H1 (cell line): ENCODE measurements at regions not wholly inside any gene's neighbourhood (a gene's known extent, or its start where the extent isn't known, plus 50 kb on each side); places are given as distances from the start of the nearest gene placed in this dataset.

Source experiments
- CTCF ChIA-PET: fragments of 300-600 bp; sonication (Branson Sonifier 250); formaldehyde crosslinking; loops from one replicate; lab custom pipeline; 2021; ENCODE audit not compliant: partially characterized antibody; lab: Charles Lee
- POLR2A ChIA-PET: fragments of 300-600 bp; sonication (Branson Sonifier 250); formaldehyde crosslinking; loops from one replicate; lab custom pipeline; 2021; ENCODE audit warnings: inconsistent platforms; ENCODE audit not compliant: partially characterized antibody; lab: Charles Lee
- DNase-seq, 2 experiments: peaks; one replicate each; pipeline versions ENCODE4 v3.0.0 to v3.0.0-alpha.2; 2010 to 2022; ENCODE audit warnings: low spot score in 2 of 2, low read depth in 1 of 2, mixed read lengths in 1 of 2
- FAIRE-seq: peaks from 2 replicates; lab custom pipeline; 2011; peaks lifted over from hg19 to GRCh38; lab: Jason Lieb, UNC
- H2AFZ ChIP-seq: 2 replicates; pipeline ENCODE4 v1.8.1; 2012; ENCODE audit warnings: low read length, inconsistent platforms
- H2AK5ac ChIP-seq: 2 replicates; pipeline ENCODE4 v1.6.1; 2013; ENCODE audit warnings: low read depth, low read length
- H2BK120ac ChIP-seq: replicated peaks from 2 replicates; pipeline ENCODE3; 2013; ENCODE audit warnings: low read depth, low read length, inconsistent platforms
- H2BK12ac ChIP-seq: 2 replicates; pipeline ENCODE4 v1.6.1; 2013; ENCODE audit warnings: low read depth, low read length
- H2BK15ac ChIP-seq: 2 replicates; pipeline ENCODE4 v1.6.1; 2013; ENCODE audit warnings: low read length
- H2BK20ac ChIP-seq: 2 replicates; pipeline ENCODE4 v1.6.1; 2013; ENCODE audit warnings: low read length
- H2BK5ac ChIP-seq: 2 replicates; pipeline ENCODE4 v1.6.1; 2013; ENCODE audit warnings: low read depth, low read length
- H3K14ac ChIP-seq: 2 replicates; pipeline ENCODE4 v1.6.1; 2013; ENCODE audit warnings: inconsistent platforms; ENCODE audit not compliant: insufficient read length
- H3K18ac ChIP-seq: 2 replicates; pipeline ENCODE4 v1.6.1; 2013; ENCODE audit warnings: low read length; ENCODE audit errors: extremely low read depth
- H3K23ac ChIP-seq: 2 replicates; pipeline ENCODE4 v1.6.1; 2013; ENCODE audit warnings: inconsistent platforms; ENCODE audit not compliant: insufficient read length
- H3K23me2 ChIP-seq: 2 replicates; pipeline ENCODE4 v1.6.1; 2013; ENCODE audit warnings: low read depth, low read length
- H3K27ac ChIP-seq: 2 replicates; pipeline ENCODE4 v1.6.1; 2011; ENCODE audit warnings: low read depth, low read length, inconsistent platforms
- H3K27me3 ChIP-seq, 4 experiments: replicated peaks in 1 of 4; 1 replicate in 1 of 4; 2 replicates in 3 of 4; pipeline versions ENCODE4 v1.6.1 to v1.8.1; 2011 to 2013; ENCODE audit warnings: low read length in 3 of 4, mild to moderate bottlenecking in 3 of 4, inconsistent platforms in 2 of 4, mixed read lengths in 2 of 4, moderate library complexity in 1 of 4; ENCODE audit not compliant: control insufficient read depth in 3 of 4, insufficient read depth in 3 of 4; ENCODE audit errors: extremely low read depth in 1 of 4
- H3K36me3 ChIP-seq, 4 experiments: 2 replicates each; pipeline versions ENCODE4 v1.6.1 to v1.8.1; 2011 to 2013; ENCODE audit warnings: mild to moderate bottlenecking in 4 of 4, low read length in 3 of 4, moderate library complexity in 2 of 4, control low read depth in 1 of 4, inconsistent platforms in 1 of 4; ENCODE audit not compliant: insufficient read depth in 4 of 4, control insufficient read depth in 2 of 4
- H3K4ac ChIP-seq: replicated peaks from 2 replicates; pipeline ENCODE3; 2013; ENCODE audit warnings: low read length, low read depth, mixed read lengths, inconsistent platforms; ENCODE audit not compliant: insufficient read length
- H3K4me1 ChIP-seq, 4 experiments: replicated peaks in 1 of 4; 1 replicate in 1 of 4; 2 replicates in 3 of 4; pipeline versions ENCODE4 v1.6.1 to v1.8.1; 2011 to 2013; ENCODE audit warnings: low read length in 3 of 4, inconsistent platforms in 2 of 4, mixed read lengths in 1 of 4; ENCODE audit not compliant: insufficient read depth in 4 of 4, control insufficient read depth in 3 of 4
- H3K4me2 ChIP-seq, 2 experiments: 2 replicates each; pipeline versions ENCODE4 v1.6.1 to v1.8.1; 2011 to 2013; ENCODE audit warnings: low read depth in 2 of 2, low read length in 2 of 2, control low read depth in 1 of 2, inconsistent platforms in 1 of 2, mild to moderate bottlenecking in 1 of 2; ENCODE audit not compliant: insufficient read depth in 1 of 2
- H3K4me3 ChIP-seq, 4 experiments: fragments of 200-600, 300-600 bp in 1 of 4; sonication (generic), shearing (Covaris generic), sonication (Bioruptor Twin) in 1 of 4; 2 replicates each; pipeline versions ENCODE4 v1.5.1 to v1.8.1; 2011 to 2016; ENCODE audit warnings: low read length in 4 of 4, low read depth in 3 of 4, control low read depth in 2 of 4, inconsistent platforms in 2 of 4, mild to moderate bottlenecking in 2 of 4, mixed read lengths in 1 of 4, moderate library complexity in 1 of 4; ENCODE audit not compliant: insufficient read depth in 2 of 4; ENCODE audit errors: extremely low read depth in 1 of 4
- H3K56ac ChIP-seq: replicated peaks from 2 replicates; pipeline ENCODE3; 2013; ENCODE audit warnings: low read depth, mild to moderate bottlenecking, mixed read lengths, low read length, inconsistent platforms; ENCODE audit not compliant: insufficient read length
- H3K79me1 ChIP-seq: 2 replicates; pipeline ENCODE4 v1.6.1; 2013; ENCODE audit warnings: low read depth, low read length, control low read depth
- H3K79me2 ChIP-seq, 2 experiments: 2 replicates each; pipeline versions ENCODE4 v1.6.1 to v1.8.1; 2012 to 2013; ENCODE audit warnings: low read length in 2 of 2, mild to moderate bottlenecking in 2 of 2, inconsistent platforms in 1 of 2; ENCODE audit not compliant: insufficient read depth in 2 of 2, control insufficient read depth in 1 of 2
- H3K9ac ChIP-seq, 4 experiments: replicated peaks in 1 of 4; 1 replicate in 1 of 4; 2 replicates in 3 of 4; pipeline versions ENCODE4 v1.6.1 to v1.8.1; 2011 to 2013; ENCODE audit warnings: low read depth in 3 of 4, low read length in 3 of 4, control low read depth in 2 of 4, mild to moderate bottlenecking in 2 of 4, moderate library complexity in 2 of 4, inconsistent platforms in 1 of 4; ENCODE audit errors: extremely low read depth in 1 of 4
- H3K9me3 ChIP-seq, 2 experiments: 2 replicates each; pipeline versions ENCODE4 v1.6.1 to v1.8.1; 2012 to 2013; ENCODE audit warnings: mild to moderate bottlenecking in 2 of 2, moderate library complexity in 2 of 2, control low read depth in 1 of 2, inconsistent platforms in 1 of 2, low read depth in 1 of 2, low read length in 1 of 2, mixed read lengths in 1 of 2; ENCODE audit not compliant: insufficient read depth in 2 of 2
- H4K20me1 ChIP-seq, 2 experiments: replicated peaks in 1 of 2; 2 replicates each; pipeline versions ENCODE3 to v1.8.1; 2011 to 2013; ENCODE audit warnings: inconsistent platforms in 2 of 2, low read length in 2 of 2, mild to moderate bottlenecking in 1 of 2; ENCODE audit not compliant: insufficient read depth in 2 of 2, control insufficient read depth in 1 of 2
- H4K5ac ChIP-seq: 2 replicates; pipeline ENCODE4 v1.6.1; 2013; ENCODE audit warnings: low read length, low read depth, mixed read lengths, inconsistent platforms; ENCODE audit not compliant: insufficient read length
- H4K8ac ChIP-seq: 2 replicates; pipeline ENCODE4 v1.8.0; 2013; ENCODE audit warnings: mild to moderate bottlenecking, moderate library complexity, low read length, inconsistent platforms; ENCODE audit not compliant: insufficient read depth; ENCODE audit errors: extremely low read depth
- H4K91ac ChIP-seq: replicated peaks from 2 replicates; pipeline ENCODE3; 2013; ENCODE audit warnings: low read length, mixed read lengths, inconsistent platforms; ENCODE audit not compliant: insufficient read length
- EP300 ChIP-seq, 2 experiments: IDR thresholded peaks; 1 replicate in 1 of 2; 2 replicates in 1 of 2; pipeline ENCODE4 v1.6.1; 2011 to 2012; ENCODE audit warnings: low read depth in 2 of 2, low read length in 2 of 2, mild to moderate bottlenecking in 2 of 2, borderline replicate concordance in 1 of 2, inconsistent platforms in 1 of 2, moderate library complexity in 1 of 2
- FOSL1 ChIP-seq: IDR thresholded peaks from 2 replicates; pipeline ENCODE4 v1.6.1; 2011; ENCODE audit warnings: mild to moderate bottlenecking, low read depth, low read length, moderate library complexity; ENCODE audit not compliant: insufficient read depth
- GABPA ChIP-seq: IDR thresholded peaks from 2 replicates; pipeline ENCODE4 v1.6.1; 2011; ENCODE audit warnings: mild to moderate bottlenecking, low read length, moderate library complexity, borderline replicate concordance; ENCODE audit not compliant: insufficient read depth
- HDAC2 ChIP-seq, 2 experiments: fragments of 300-600 bp in 1 of 2; sonication (generic) in 1 of 2; IDR thresholded peaks; 2 replicates each; pipeline ENCODE4 v1.6.1; 2011 to 2012; ENCODE audit warnings: low read depth in 2 of 2, low read length in 2 of 2, mild to moderate bottlenecking in 2 of 2, moderate library complexity in 2 of 2, borderline replicate concordance in 1 of 2, inconsistent platforms in 1 of 2
- KDM5A ChIP-seq: fragments of 200-600 bp; IDR thresholded peaks from 2 replicates; pipeline ENCODE4 v1.7.1; 2012; ENCODE audit warnings: mild to moderate bottlenecking, low read length, inconsistent platforms, mixed read lengths
- RXRA ChIP-seq: IDR thresholded peaks from 2 replicates; pipeline ENCODE4 v1.6.1; 2011; ENCODE audit warnings: low read depth, mild to moderate bottlenecking, low read length, moderate library complexity; ENCODE audit not compliant: insufficient read depth
- TAF1 ChIP-seq: IDR thresholded peaks from 2 replicates; pipeline ENCODE4 v1.6.1; 2011; ENCODE audit warnings: mild to moderate bottlenecking, low read depth, low read length
- USF2 ChIP-seq: IDR thresholded peaks from 2 replicates; pipeline ENCODE4 v1.6.1; 2011; ENCODE audit warnings: low read length, improper control_type of control experiment
- WGBS, 2 experiments: shearing (Covaris generic) in 1 of 2; methylation state at CpG; one replicate each; pipeline versions ENCODE4 v1.1.6 to v1.1.7; 2013 to 2015; ENCODE audit warnings: low lambda C conversion rate in 2 of 2, mixed read lengths in 2 of 2, inconsistent platforms in 1 of 2, low coverage in 1 of 2, missing lambda C conversion rate in 1 of 2; ENCODE audit not compliant: insufficient replicate concordance in 2 of 2, insufficient coverage in 1 of 2, insufficient read length in 1 of 2; ENCODE audit errors: extremely low coverage in 1 of 2, missing lambda C conversion rate in 1 of 2; 5-methylcytosine and 5-hydroxymethylcytosine counted together

GRCh38 chr4:152072001-152072485 is 311.2 kb upstream of the GATB start:
- H3K27me3 ChIP-seq, result no peaks in the 10 kb centered on the region; a peak in 1 of 7 replicates
- H3K56ac ChIP-seq, result no peak overlapping the region
- H2BK12ac ChIP-seq, result no peak overlapping the region
- no peak overlapping the region for H2AFZ ChIP-seq
- no peak overlapping the region for H4K91ac ChIP-seq
- CTCF ChIA-PET, result interaction anchor here (0.9 kb wide), 1 partner anchor 24 kb away, joined by 4 read pairs; no protein-coding TSS in a partner anchor
- no peak overlapping the region for H2BK15ac ChIP-seq
- H3K4me3 ChIP-seq, result no peak overlapping the region
- H3K4me1 ChIP-seq, result peaks cover 0 to 5% (median 2%) of the 10 kb centered on the region in 4 experiments; a peak in 4 of 7 replicates
- no peak overlapping the region for H3K23ac ChIP-seq
- H2BK120ac ChIP-seq, result no peak overlapping the region
- H4K20me1 ChIP-seq, result no peaks in the 10 kb centered on the region
- no peak overlapping the region for H3K4ac ChIP-seq
- H3K36me3 ChIP-seq, result no peaks in the 10 kb centered on the region
- H3K18ac ChIP-seq, result no peak overlapping the region
- H3K27ac ChIP-seq, result no peak overlapping the region
- no peak overlapping the region for H2BK5ac ChIP-seq
- no peak overlapping the region for H4K5ac ChIP-seq
- DNase-seq (no peak), FAIRE-seq (no peak)
- WGBS, 2 experiments, result 77% methylated on average over 7 of the region's 8 CpGs; no CpG with 5 or more reads in 1 of the 2 experiments
- H3K79me1 ChIP-seq, result no peaks in the 10 kb centered on the region
- H3K9me3 ChIP-seq, result no peaks in the 10 kb centered on the region
- H3K4me2 ChIP-seq, result no peak overlapping the region
- H3K9ac ChIP-seq, result no peak overlapping the region
- H2AK5ac ChIP-seq, result 0 out of 2 replicates have a peak overlapping the region, but pooled peaks have one; percentile 19
- peaks cover 2% of the 10 kb centered on the region; the same call in 1 of the 2 replicates for H3K23me2 ChIP-seq
- TF ChIP-seq FOSL1, result no peak
- no peak for TF ChIP-seq USF2
- no peak for TF ChIP-seq GABPA
- TF ChIP-seq TAF1, result no peak
- TF ChIP-seq RXRA, result no peak
- TF ChIP-seq EP300 (IDR thresholded peaks at IDR 0.05; ENCODE audit: borderline replicate concordance in 1 of 2, low read depth in 2 of 2, low read length in 2 of 2), result no peak
- TF ChIP-seq HDAC2 (IDR thresholded peaks at IDR 0.05; ENCODE audit: borderline replicate concordance in 1 of 2, low read depth in 2 of 2, low read length in 2 of 2), result no peak
- no peak for TF ChIP-seq KDM5A
- H2BK20ac ChIP-seq, result no peak overlapping the region
- no peak overlapping the region for H4K8ac ChIP-seq
- POLR2A ChIA-PET, result interaction anchor here (1.2 kb wide), 1 partner anchor 26 kb away, joined by 3 read pairs; no protein-coding TSS in a partner anchor
- H3K79me2 ChIP-seq, result no peaks in the 10 kb centered on the region
- no peak overlapping the region for H3K14ac ChIP-seq
